Spleen (tissue), 7 donors: ENCODE measurements at regions not wholly inside any gene's neighbourhood (a gene's known extent, or its start where the extent isn't known, plus 50 kb on each side); places are given as distances from the start of the nearest gene placed in this dataset.

Experiments
- POLR2A ChIP-seq, 3 donors: fragments of 450-650 bp; IDR thresholded peaks; one replicate each; pipeline ENCODE4 v1.5.1; 2017; ENCODE audit warnings: antibody characterized with exemption in 3 of 3, mild to moderate bottlenecking in 1 of 3
- POLR2AphosphoS5 ChIP-seq, 3 donors: sonication (generic); formaldehyde crosslinking; IDR thresholded peaks; one replicate each; pipeline ENCODE4 v1.5.1; 2017; ENCODE audit warnings: antibody characterized with exemption in 3 of 3
- TF ChIP-seq, protein P1 (sequence below), 11 experiments: fragments of 200-600 bp in 7 of 11; fragments of 450-650 bp in 4 of 11; sonication (generic) in 4 of 11; IDR thresholded peaks in 8 of 11; conservative IDR thresholded peaks in 3 of 11; 1 replicate in 7 of 11; 2 replicates in 4 of 11; pipeline versions ENCODE4 v1.4.0 to v1.8.0; 2016 to 2021; ENCODE audit warnings: antibody characterized with exemption in 11 of 11, inconsistent platforms in 4 of 11, mild to moderate bottlenecking in 1 of 11
- donor health status: DM: no; HTN: no; CAD: no; lungs with moderate emphysema.
- donor health status: DM: no; HTN: no; CAD: no.
- donor health status: DM: no; HTN: no; CAD: no.

DNA sequence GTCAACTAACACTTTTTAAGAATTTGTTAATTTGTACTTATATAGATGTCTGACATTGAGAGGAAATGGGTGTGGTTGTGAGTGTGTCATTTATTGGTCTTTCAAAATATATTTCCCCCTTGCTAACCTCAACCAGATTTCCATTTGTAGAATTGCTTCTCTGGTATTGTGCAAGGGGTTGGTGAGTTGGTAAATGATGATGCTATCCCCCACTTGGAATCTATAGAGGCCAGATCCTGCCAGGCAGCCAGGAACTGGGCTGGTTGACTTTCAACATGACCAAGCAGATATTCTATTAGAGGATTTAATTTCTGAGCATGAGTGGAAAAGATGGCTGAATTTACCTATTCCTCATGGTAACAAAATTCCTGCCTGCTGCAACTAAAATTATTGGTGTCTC is 306.6 kb upstream of the KIF2A start:
- TF ChIP-seq, protein P1, sequence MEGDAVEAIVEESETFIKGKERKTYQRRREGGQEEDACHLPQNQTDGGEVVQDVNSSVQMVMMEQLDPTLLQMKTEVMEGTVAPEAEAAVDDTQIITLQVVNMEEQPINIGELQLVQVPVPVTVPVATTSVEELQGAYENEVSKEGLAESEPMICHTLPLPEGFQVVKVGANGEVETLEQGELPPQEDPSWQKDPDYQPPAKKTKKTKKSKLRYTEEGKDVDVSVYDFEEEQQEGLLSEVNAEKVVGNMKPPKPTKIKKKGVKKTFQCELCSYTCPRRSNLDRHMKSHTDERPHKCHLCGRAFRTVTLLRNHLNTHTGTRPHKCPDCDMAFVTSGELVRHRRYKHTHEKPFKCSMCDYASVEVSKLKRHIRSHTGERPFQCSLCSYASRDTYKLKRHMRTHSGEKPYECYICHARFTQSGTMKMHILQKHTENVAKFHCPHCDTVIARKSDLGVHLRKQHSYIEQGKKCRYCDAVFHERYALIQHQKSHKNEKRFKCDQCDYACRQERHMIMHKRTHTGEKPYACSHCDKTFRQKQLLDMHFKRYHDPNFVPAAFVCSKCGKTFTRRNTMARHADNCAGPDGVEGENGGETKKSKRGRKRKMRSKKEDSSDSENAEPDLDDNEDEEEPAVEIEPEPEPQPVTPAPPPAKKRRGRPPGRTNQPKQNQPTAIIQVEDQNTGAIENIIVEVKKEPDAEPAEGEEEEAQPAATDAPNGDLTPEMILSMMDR (IDR thresholded peaks at IDR 0.05 in 8 of 11, conservative IDR thresholded peaks at IDR 0.05 in 3 of 11), result no peak
- TF ChIP-seq POLR2AphosphoS5 (IDR thresholded peaks at IDR 0.05) (no peak), POLR2A (IDR thresholded peaks at IDR 0.05) (no peak)
